GM11168 (cell line): ENCODE measurements at regions not wholly inside any gene's neighbourhood (a gene's known extent, or its start where the extent isn't known, plus 50 kb on each side); places are given as distances from the start of the nearest gene placed in this dataset.

Source experiments
- in situ Hi-C: fragments of 300-500 bp; cut with MboI; formaldehyde crosslinking; loops from one replicate; pipeline ENCODE4 v1.12.0; 2022; ENCODE audit warnings: low sequenced_read_pairs; ENCODE audit not compliant: unreplicated experiment

DNA sequence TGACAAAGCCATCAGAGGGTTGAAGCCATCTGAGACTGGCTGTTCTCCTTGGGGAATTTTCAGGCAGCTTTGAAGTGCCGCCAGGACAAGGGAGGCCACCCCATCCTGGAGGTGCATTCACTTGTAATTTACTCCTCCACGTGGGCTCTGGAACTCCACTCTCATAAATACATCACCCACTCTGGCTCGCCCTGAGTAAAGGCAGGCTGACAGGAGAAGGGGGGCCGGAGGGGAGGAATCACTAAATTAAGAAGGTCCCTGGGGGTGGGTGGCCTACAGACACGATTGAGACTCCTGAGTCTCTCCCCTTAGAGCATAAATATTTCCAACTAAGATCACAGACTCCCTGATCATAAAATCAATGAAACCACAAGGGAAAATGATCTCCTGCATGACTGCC is 56.3 kb upstream of the HNF1B start:
- in situ Hi-C loops, result no loop called here

DNA sequence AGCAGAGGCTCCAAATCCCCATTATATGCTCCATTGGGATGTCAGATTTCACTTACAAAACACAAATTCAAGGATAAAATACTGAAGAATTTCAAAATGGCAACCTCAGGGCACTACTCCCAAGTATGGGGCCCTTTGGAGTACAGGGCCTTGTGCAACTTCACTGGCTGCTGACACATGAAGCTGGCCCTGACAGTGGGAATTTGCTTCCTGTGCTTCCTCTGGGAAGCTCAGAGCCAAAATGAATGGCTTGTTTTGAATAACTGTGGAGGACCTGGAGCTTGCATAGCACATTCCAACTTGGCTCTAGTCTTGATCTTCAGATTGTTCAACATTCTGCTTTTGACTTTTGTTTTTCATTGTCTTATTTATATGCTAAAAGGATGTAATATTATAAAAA is 52.3 kb upstream of the HNF1B start:
- in situ Hi-C loops, result loop anchor here (5.0 kb wide), 1 partner anchor 95 kb away; no protein-coding TSS in a partner anchor

DNA sequence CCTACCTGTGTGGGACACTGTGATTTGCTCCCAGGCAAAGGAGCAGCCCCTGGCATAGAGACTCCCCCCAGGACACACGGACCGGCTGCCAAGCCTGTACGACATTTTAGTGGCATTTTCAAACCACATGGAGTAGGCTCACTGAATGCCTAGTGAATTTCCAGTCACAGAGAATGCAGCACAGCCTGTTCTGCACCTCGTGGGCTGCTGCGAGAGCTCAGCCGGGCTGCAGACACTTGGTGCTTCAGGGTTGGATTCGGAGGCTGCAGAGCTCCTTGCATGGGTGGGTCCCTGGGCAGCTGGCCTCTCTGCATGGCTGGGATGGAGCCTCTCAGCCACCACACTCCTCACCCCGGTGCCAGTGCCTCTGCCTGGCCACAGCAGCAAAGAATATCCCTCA is 51.2 kb upstream of the HNF1B start:
- in situ Hi-C loops, result loop anchor here (5.0 kb wide), 1 partner anchor 94 kb away; no protein-coding TSS in a partner anchor
